Head of caudate nucleus (tissue), 42 donors: ENCODE measurements at regions not wholly inside any gene's neighbourhood (a gene's known extent, or its start where the extent isn't known, plus 50 kb on each side); places are given as distances from the start of the nearest gene placed in this dataset.

Experiments
- DNase-seq, 42 donors: peaks; one replicate each; pipeline versions ENCODE4 v3.0.0 to v3.0.0-alpha.2; 2020 to 2021; ENCODE audit warnings: mixed read lengths in 7 of 42
- intact Hi-C: fragments of 100-400 bp; cut with DNase I; formaldehyde crosslinking; loops from one replicate; pipeline ENCODE4 v1.15.0; 2022

DNA sequence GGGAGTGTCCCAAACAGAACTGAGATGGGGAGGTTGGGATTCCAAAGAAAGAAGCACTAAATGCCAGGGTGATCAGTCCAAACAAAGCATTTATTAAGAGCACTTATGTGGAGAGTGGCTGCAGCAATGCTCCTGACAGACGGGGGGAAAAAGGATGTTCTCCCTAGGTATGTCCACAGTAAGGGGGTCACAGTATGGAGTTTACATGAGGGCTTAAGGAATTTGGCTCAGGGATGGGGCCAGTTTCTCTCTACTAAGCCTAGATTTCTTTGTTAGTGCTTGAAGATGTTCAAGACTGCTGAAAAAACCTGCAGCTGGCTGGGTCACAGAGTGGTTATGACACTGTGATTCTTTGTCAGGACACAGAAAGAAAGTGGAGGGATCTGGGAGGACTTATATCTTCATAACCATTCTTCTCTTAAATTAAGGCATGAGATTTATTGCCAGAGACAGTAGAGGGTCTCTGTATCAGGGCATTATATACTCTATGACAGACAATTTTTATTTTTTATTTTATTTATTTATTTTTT lies 1468.0 kb downstream of the C4orf33 start:
- intact Hi-C loops, result no loop called here
- DNase-seq, result no peak

DNA sequence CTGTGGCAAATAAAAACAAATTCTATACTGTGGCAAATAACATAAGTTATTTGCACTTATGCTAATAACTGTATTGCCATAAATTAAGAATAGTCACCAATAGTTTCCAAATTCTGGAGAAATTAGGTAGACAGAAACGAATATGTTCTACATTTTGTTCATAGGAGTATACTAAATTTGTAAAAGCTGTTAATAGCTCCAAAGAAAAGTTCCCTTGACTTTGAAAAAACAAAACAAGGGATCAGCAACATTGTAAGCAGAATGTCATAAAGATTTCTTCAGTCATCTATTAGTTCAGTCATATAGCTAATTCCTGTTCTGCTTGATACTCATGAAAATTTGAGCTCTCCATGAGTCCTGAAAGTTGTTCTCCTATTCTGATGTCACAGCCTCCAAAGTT lies 1472.8 kb downstream of the C4orf33 start:
- intact Hi-C loops, result no loop called here
- DNase-seq, result no peak

DNA sequence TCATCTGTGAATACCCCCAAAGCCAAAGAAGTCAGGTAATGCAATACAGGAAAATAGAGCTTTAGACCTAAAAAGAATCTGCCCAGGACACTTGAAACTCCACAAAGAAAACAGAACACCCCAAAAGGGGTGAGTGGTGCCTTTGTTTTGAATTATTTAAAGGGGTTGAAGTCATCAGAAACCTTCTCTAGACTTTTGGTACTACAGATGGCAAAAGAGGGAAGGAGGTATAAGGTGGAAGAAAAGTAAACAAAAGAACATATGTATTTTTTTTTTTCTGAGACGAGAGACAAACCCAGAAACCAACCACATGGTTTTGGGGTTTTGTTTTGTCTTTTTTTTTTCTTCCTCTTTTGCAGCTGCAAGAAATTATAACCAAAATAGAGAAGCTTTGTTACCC lies 1477.8 kb downstream of the C4orf33 start:
- intact Hi-C loops, result no loop called here
- DNase-seq, result no peak

- intact Hi-C loops, result no loop called here
- DNase-seq, result no peak
Measured at GRCh38 chr4:130574215-130574614, 1478.3 kb downstream of the C4orf33 start.

DNA sequence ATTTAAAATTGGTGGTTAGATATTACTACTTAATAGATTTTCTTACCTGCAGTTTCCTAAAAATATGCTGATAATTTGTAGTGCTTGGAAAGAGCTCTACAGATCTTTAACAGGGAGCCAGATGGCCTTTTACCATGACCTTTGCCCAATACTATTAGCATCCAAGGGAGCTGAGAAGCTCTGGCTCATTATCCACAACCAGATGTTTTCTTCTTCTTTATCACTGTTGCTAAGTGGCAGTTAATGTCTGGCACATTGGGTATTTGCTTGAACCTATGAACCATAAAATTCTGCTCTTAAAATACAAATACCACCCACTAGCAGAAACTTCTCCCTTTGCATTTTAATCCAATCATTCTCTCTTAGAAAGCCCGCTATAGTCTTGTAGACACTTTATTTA lies 1480.3 kb downstream of the C4orf33 start:
- no peak for DNase-seq
- intact Hi-C loops, result no loop called here

GRCh38 chr4:130591091-130591490 lies 1495.1 kb downstream of the C4orf33 start:
- DNase-seq, result no peak
- intact Hi-C loops, result no loop called here

GRCh38 chr4:130600706-130601105 lies 1504.8 kb downstream of the C4orf33 start:
- intact Hi-C loops, result no loop called here
- DNase-seq, result no peak

DNA sequence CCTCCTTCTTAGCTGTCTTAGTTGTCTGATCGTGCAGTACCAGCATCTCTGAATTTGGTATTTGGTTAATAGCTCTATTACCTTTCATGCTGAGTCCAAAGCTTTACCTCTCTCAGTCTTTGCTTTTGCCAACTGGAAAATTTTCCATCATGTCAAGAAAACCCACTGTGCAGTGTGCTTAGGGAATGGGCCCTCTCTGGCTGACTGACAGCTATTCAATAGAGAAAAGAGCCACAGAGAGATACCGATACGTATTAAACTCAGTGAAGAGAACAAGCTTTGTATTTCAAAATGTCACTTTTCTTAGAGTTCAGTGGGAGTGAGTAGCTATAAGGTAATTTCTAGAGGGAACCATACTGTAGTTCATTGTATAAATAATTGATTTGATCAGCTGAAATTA lies 1507.1 kb downstream of the C4orf33 start:
- intact Hi-C loops, result no loop called here
- DNase-seq, result no peak

DNA sequence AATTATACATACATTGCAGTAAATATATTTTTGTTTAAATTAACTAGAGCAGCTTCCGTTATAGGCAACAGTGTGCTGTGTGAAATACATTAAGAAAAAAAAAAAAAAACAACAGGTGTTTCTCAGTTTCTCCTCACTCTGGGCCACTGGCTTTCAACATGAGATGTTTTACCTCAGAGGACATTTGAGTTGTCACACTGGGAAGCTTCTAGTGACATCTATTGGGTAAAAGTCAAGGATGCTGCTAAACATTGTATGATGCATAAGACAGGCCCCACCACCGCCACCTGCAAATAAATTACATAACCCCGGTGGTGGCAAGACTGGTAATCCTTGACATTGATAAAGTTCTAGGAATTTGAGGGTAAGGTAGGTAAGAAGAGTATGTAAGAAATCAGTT lies 1512.2 kb downstream of the C4orf33 start:
- intact Hi-C loops, result no loop called here
- DNase-seq, result no peak

- intact Hi-C loops, result no loop called here
- no peak for DNase-seq
Measured at GRCh38 chr4:130628531-130628930, 1532.6 kb downstream of the C4orf33 start.

DNA sequence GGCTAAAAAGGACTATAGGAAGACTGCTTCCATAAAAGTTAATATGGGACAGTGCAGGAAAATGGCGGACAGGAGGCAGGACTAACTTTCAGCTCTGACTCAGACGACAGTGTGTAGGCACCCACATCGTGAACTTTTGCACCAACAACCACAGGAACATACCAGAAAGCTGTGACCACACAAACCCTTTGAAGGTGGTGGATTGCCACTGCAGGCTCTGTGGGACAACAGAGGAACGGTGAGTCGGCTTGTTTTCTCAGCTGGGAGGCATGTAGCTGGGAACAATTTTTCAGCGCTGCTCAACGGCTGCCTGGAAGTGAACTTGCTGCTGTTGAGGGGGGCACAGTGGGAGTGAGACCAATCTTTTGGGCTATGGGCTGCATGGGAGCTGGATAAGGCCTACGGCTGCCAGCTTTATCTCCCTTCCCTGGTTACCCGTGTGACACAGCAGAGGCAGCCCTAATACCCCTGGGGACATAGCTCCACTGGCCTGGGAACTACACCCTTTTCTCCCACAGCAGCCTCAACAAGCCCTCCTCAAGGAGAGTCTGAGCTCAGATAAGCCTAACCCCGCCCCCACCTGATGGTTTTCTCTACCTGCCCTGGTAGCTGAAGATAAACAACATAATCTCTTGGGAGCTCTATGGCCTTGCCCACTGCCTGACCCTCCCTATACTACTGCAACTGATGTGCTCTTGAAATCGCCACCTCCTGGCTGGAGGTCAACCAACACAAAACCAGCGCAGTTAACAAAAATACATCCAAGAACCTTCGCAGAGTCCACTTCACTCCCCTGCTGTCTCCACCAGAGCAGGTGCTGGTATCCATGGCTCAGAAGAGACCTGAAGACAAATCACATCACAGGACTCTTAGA lies 1537.0 kb downstream of the C4orf33 start:
- intact Hi-C loops, result no loop called here
- no peak for DNase-seq

GRCh38 chr4:130636486-130636885 lies 1540.5 kb downstream of the C4orf33 start:
- DNase-seq, result no peak
- intact Hi-C loops, result no loop called here

- intact Hi-C loops, result no loop called here
- DNase-seq, result no peak
Measured at GRCh38 chr4:130640592-130640991, 1544.6 kb downstream of the C4orf33 start.

DNA sequence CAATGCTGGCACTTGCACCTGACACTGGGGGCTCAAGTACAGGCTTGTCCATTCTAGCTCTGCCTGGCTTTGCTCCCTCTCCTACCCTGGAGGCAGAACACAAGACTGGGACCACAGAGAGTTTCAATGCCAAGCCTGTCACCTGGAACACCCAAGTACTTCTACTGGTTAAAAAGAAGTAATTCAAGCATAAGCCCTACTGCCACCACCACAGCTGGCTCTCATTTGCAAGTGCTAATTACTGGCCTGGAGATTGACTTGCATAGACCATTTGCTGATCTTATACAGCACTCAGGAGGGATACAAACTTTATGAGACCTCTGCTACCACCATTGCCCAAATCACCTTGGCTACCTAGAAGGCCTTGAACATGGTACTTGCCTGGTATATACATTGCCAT lies 1550.9 kb downstream of the C4orf33 start:
- intact Hi-C loops, result no loop called here
- no peak for DNase-seq

- DNase-seq, result no peak
- intact Hi-C loops, result no loop called here
Measured at GRCh38 chr4:130648570-130648969, 1552.6 kb downstream of the C4orf33 start.

DNA sequence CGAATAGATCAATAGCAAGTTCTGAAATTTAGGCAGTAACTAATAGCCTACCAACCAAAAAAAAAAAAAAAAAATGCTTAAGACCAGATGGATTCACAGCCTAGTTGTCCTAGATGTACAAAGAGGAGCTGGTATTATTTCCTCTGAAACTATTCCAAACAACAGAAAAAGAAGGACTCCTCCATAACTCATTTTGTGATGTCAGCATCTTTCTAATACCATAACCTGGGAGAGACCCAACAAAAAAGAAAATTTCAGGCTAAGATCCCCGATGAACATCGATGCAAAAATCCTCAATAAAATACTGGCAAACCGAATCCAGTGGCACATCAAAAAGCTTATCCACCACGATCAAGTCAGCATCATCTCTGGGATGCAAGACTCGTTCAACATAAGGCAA lies 1557.9 kb downstream of the C4orf33 start:
- intact Hi-C loops, result no loop called here
- DNase-seq, result no peak

GRCh38 chr4:130659320-130659719 lies 1563.4 kb downstream of the C4orf33 start:
- DNase-seq, result no peak
- intact Hi-C loops, result no loop called here

GRCh38 chr4:130668859-130669258 lies 1572.9 kb downstream of the C4orf33 start:
- intact Hi-C loops, result no loop called here
- DNase-seq, result no peak

DNA sequence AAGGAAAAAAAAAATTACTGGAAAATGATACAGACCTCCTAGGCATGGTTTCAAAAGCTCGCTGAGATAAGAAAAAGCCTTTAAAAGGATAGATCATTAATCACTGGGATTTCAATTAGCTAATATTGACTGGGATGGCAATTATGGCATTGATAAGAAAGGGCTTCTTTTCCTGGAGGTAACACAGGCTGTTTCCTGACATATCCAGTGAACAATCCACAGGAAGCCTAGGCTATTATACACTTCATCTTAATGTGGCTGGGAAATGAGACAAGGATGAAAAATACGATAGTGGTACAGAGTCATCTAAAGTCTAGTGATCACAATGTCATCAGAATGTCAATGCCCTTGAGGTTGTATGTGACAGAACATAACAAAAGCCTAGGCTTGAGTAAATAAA lies 1579.3 kb downstream of the C4orf33 start:
- no peak for DNase-seq
- intact Hi-C loops, result no loop called here

GRCh38 chr4:130689181-130689580 lies 1593.2 kb downstream of the C4orf33 start:
- DNase-seq, result no peak
- intact Hi-C loops, result no loop called here

- intact Hi-C loops, result no loop called here
- no peak for DNase-seq
Measured at GRCh38 chr4:130698251-130698650, 1602.3 kb downstream of the C4orf33 start.
